Fibroblast of mammary gland (primary cell): ENCODE measurements at regions not wholly inside any gene's neighbourhood (a gene's known extent, or its start where the extent isn't known, plus 50 kb on each side); places are given as distances from the start of the nearest gene placed in this dataset.

ENCODE experiments used
- DNase-seq: peaks from one replicate; pipeline ENCODE4 v3.0.0-alpha.2; 2010; ENCODE audit warnings: low read depth
- H3K4me3 ChIP-seq: 2 replicates; pipeline ENCODE4 v1.5.1; 2011; ENCODE audit warnings: low read depth, mild to moderate bottlenecking, low read length, moderate library complexity; ENCODE audit not compliant: control insufficient read depth
- TF ChIP-seq, protein P1 (sequence below): conservative IDR thresholded peaks from 2 replicates; pipeline ENCODE4 v1.5.1; 2011; ENCODE audit warnings: low read depth, low read length, inconsistent platforms; ENCODE audit not compliant: control insufficient read depth, insufficient read depth

DNA sequence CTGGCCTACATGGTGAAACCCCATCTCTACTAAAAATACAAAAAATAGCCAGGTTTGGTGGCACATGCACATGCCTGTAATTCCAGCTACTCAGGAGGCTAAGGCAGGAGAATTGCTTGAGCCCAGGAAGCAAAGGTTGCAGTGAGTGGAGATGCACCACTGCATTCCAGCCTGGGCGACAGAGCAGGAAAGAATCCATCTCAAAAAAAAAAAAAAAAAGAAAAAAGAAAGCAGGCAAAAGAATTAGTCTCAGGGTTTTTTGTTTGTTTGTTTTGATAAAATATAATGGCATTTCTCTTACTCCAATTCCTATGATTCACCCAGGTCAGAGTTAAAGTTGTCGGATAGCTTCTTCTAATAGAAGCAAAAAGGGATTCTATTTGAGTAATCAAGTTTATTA is 67.0 kb upstream of the ATG10 start:
- TF ChIP-seq, protein P1, sequence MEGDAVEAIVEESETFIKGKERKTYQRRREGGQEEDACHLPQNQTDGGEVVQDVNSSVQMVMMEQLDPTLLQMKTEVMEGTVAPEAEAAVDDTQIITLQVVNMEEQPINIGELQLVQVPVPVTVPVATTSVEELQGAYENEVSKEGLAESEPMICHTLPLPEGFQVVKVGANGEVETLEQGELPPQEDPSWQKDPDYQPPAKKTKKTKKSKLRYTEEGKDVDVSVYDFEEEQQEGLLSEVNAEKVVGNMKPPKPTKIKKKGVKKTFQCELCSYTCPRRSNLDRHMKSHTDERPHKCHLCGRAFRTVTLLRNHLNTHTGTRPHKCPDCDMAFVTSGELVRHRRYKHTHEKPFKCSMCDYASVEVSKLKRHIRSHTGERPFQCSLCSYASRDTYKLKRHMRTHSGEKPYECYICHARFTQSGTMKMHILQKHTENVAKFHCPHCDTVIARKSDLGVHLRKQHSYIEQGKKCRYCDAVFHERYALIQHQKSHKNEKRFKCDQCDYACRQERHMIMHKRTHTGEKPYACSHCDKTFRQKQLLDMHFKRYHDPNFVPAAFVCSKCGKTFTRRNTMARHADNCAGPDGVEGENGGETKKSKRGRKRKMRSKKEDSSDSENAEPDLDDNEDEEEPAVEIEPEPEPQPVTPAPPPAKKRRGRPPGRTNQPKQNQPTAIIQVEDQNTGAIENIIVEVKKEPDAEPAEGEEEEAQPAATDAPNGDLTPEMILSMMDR: no peak
- no peak overlapping the region for H3K4me3 ChIP-seq
- no peak for DNase-seq

DNA sequence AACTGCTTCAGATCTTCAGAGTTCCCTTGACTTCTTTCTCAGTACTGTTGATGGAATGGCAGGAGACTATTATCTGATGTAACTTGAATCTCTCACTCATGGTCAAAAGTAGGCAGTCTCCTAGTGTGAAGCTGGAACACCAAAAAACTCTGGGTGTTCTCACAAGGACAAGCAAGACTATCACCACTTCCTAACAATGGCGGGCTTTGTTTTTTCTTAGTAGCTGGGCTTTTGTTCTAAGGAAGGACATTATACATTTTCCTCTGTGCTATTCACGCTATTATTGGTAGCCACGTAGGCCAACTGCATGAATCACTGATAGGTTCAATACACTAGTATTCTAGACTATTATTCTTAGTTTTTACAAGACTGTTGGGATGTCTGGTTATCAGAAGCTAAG is 67.7 kb upstream of the ATG10 start:
- H3K4me3 ChIP-seq: no peak overlapping the region
- no peak for DNase-seq
- TF ChIP-seq, protein P1: no peak

DNA sequence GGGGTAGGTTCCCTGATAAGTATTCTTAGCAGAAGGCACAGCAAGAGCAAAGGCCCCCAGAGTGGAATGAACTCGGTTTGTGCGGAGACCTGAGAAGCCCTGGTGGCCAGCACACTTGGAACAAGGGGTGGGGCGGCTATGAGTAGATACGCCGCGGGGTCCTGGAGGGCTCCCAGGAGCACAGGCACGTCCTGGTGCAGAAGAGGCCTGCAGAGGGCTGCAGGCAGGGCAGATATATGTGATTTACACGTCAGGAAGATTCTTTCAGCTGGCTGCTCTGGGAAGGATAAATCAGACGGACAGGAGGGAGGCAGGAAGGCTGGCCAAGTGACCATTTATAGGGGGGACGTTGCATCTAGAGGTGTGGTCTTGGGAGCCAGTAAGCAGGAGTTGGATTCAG is 70.2 kb upstream of the ATG10 start:
- no peak for DNase-seq
- no peak overlapping the region for H3K4me3 ChIP-seq
- TF ChIP-seq, protein P1: no peak

DNA sequence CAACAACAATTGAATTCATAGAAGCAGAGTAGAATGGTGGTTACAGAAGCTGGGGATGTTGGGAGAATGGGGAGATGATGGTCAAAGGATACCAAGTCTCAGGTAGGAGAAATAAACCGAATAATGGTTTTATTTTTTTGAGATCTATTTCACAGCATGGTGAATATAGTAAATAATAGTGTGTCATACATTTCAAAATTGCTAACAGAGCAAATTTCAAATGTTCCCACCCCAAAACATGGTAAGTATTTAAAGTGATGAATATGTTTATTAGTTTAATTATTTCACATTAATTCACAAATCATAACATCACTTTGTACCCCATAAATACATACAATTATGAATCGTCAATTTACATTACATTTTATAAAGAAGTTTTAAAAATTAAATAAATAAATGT is 72.7 kb upstream of the ATG10 start:
- DNase-seq: no peak
- H3K4me3 ChIP-seq: no peak overlapping the region
- TF ChIP-seq, protein P1: no peak

DNA sequence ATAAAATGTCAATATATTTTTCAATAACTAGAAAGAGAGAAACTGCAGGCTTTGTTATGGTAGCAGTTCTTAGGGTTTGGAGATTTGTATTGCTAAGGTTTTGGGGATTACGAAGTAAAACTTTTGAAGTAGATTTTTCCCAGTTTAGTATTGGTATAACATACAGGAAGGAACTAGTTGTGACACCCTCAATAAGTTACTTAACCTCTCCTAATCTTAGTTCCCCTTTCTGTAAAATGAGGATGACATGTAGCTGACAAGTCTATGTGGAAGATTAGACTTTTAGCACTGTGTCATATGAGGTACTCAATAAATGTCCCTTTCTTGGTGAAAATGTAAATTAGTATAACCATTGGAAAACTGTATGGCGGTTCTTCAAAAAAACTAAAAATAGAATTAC is 73.4 kb upstream of the ATG10 start:
- TF ChIP-seq, protein P1: no peak
- no peak for DNase-seq
- H3K4me3 ChIP-seq: no peak overlapping the region

DNA sequence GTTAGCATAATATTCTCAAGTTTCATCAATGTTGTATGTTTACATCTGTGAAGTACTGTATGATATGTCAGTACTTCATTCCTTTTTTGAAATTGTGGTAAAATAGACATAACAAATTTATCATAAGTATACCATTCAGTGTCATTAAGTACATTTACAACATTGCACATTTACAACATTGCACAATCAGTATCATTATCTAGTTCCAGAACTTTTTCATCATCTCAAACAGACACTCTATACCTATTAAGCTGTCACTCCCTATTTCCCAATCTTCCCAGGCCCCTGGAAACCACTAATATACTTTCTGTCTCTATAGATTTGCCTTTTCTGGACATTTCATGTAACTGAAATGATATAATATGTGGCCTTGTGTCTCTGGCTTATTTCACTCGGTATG is 75.1 kb upstream of the ATG10 start:
- peak; percentile 8 for DNase-seq
- no peak overlapping the region for H3K4me3 ChIP-seq
- TF ChIP-seq, protein P1: no peak

DNA sequence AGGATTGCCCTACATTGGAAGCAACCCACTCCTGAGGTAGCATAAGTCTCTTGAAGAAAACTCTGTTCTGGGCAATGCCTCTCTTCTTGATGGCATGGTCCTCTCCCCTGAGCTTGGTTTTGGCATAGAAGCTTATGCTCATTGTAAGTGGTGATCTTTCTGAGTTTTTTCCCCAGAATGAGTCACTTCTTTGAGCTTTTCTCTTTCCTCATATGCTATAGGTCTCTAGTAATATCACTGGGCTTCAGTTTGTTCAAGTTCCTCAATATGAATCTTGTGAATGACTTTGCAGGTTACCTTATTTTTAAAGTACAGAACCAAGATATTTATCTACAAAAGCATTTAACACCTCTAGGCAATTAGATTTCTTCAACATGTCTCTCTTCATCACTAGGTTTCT is 76.5 kb upstream of the ATG10 start:
- peak; percentile 8 for DNase-seq
- H3K4me3 ChIP-seq: no peak overlapping the region
- TF ChIP-seq, protein P1: no peak
